ENCODE measurements at regions not wholly inside any gene's neighbourhood (a gene's known extent, or its start where the extent isn't known, plus 50 kb on each side); places are given as distances from the start of the nearest gene placed in this dataset.

- intact Hi-C loops (cut with micrococcal nuclease) = no loop called here
- DNase-seq (no peak), ATAC-seq (no peak)
Observed at GRCh38 chr9:95740217-95741004, 135.1 kb upstream of the ERCC6L2 start.

- no peak for ATAC-seq
- intact Hi-C loops (cut with micrococcal nuclease) = no loop called here
- no peak for DNase-seq
Observed at GRCh38 chr9:95738438-95738837, 137.1 kb upstream of the ERCC6L2 start.

- intact Hi-C loops (cut with micrococcal nuclease) = no loop called here
- DNase-seq (no peak), ATAC-seq (no peak)
Observed at GRCh38 chr9:95736891-95737522, 138.5 kb upstream of the ERCC6L2 start.

GRCh38 chr9:95736370-95736769, 139.1 kb upstream of the ERCC6L2 start:
- DNase-seq = no peak
- intact Hi-C loops (cut with micrococcal nuclease) = no loop called here
- no peak for ATAC-seq

- ATAC-seq (no peak), DNase-seq (no peak)
- intact Hi-C loops (cut with micrococcal nuclease) = no loop called here
Observed at GRCh38 chr9:95735701-95736100, 139.8 kb upstream of the ERCC6L2 start.

- DNase-seq = no peak
- ATAC-seq = no peak
- intact Hi-C loops (cut with micrococcal nuclease) = no loop called here
Observed at GRCh38 chr9:95733741-95734666, 141.5 kb upstream of the ERCC6L2 start.

GRCh38 chr9:95732802-95733688, 142.4 kb upstream of the ERCC6L2 start:
- intact Hi-C loops (cut with micrococcal nuclease) = no loop called here
- no peak for ATAC-seq

GRCh38 chr9:95731876-95732275, 143.6 kb upstream of the ERCC6L2 start:
- ATAC-seq = no peak
- no peak for DNase-seq
- intact Hi-C loops (cut with micrococcal nuclease) = no loop called here

More at GRCh38 chr9:95732802-95733688, 142.4 kb upstream of the ERCC6L2 start:
- no peak for DNase-seq

- ATAC-seq (no peak), DNase-seq (no peak)
- intact Hi-C loops (cut with micrococcal nuclease) = no loop called here
Observed at GRCh38 chr9:95729669-95730368, 145.7 kb upstream of the ERCC6L2 start.

- intact Hi-C loops (cut with micrococcal nuclease) = no loop called here
- ATAC-seq (no peak), DNase-seq (no peak)
Observed at GRCh38 chr9:95729046-95729445, 146.4 kb upstream of the ERCC6L2 start.

- DNase-seq = no peak
- intact Hi-C loops (cut with micrococcal nuclease) = no loop called here
- ATAC-seq = no peak
Observed at GRCh38 chr9:95727947-95728520, 147.5 kb upstream of the ERCC6L2 start.

- ATAC-seq (peak; percentile 59), DNase-seq (no peak)
- intact Hi-C loops (cut with micrococcal nuclease) = no loop called here
Observed at GRCh38 chr9:95726756-95727155, 148.7 kb upstream of the ERCC6L2 start.

- intact Hi-C loops (cut with micrococcal nuclease) = no loop called here
Observed at GRCh38 chr9:95725045-95725444, 150.4 kb upstream of the ERCC6L2 start.

GRCh38 chr9:95724253-95724991, 151.1 kb upstream of the ERCC6L2 start:
- DNase-seq (no peak), ATAC-seq (no peak)
- intact Hi-C loops (cut with micrococcal nuclease) = no loop called here

More at GRCh38 chr9:95725045-95725444, 150.4 kb upstream of the ERCC6L2 start:
- ATAC-seq (no peak), DNase-seq (no peak)

GRCh38 chr9:95722141-95722540, 153.3 kb upstream of the ERCC6L2 start:
- DNase-seq = no peak
- no peak for ATAC-seq
- intact Hi-C loops (cut with micrococcal nuclease) = no loop called here

- no peak for ATAC-seq
- no peak for DNase-seq
- intact Hi-C loops (cut with micrococcal nuclease) = no loop called here
Observed at GRCh38 chr9:95721061-95721531, 154.4 kb upstream of the ERCC6L2 start.

GRCh38 chr9:95720496-95720895, 155.0 kb upstream of the ERCC6L2 start:
- DNase-seq (no peak), ATAC-seq (no peak)
- intact Hi-C loops (cut with micrococcal nuclease) = no loop called here
